MM.1S (cell line): ENCODE measurements at regions not wholly inside any gene's neighbourhood (a gene's known extent, or its start where the extent isn't known, plus 50 kb on each side); places are given as distances from the start of the nearest gene placed in this dataset.

Experiments used
- DNase-seq: peaks from one replicate; pipeline ENCODE4 v3.0.0-alpha.2; 2015
- H2AFZ ChIP-seq: fragments of 300-600 bp; sonication (generic); 2 replicates; pipeline ENCODE4 v1.6.0; 2016; ENCODE audit warnings: antibody characterized with exemption, low read length
- H3F3A ChIP-seq: fragments of 300-600 bp; sonication (generic); 2 replicates; pipeline ENCODE4 v1.6.1; 2016; ENCODE audit warnings: mild to moderate bottlenecking, antibody characterized with exemption, low read length, moderate library complexity, mixed read lengths; ENCODE audit not compliant: insufficient read depth
- H3K27ac ChIP-seq: fragments of 300-600 bp; sonication (generic); 2 replicates; pipeline ENCODE4 v1.5.1; 2016; ENCODE audit warnings: mild to moderate bottlenecking, low read length
- H3K27me3 ChIP-seq: fragments of 300-600 bp; sonication (generic); replicated peaks from 2 replicates; pipeline ENCODE4 v1.6.0; 2016; ENCODE audit warnings: low read length; ENCODE audit not compliant: insufficient read depth
- H3K36me3 ChIP-seq: fragments of 300-600 bp; sonication (generic); replicated peaks from 2 replicates; pipeline ENCODE4 v1.6.1; 2016; ENCODE audit warnings: mild to moderate bottlenecking, low read length, mixed read lengths; ENCODE audit not compliant: insufficient read depth
- H3K4me1 ChIP-seq: fragments of 300-600 bp; sonication (generic); 2 replicates; pipeline ENCODE4 v1.6.1; 2016; ENCODE audit warnings: low read length, mixed read lengths
- H3K4me2 ChIP-seq: fragments of 300-600 bp; sonication (generic); 2 replicates; pipeline ENCODE4 v1.6.0; 2016; ENCODE audit warnings: low read depth, low read length
- H3K4me3 ChIP-seq: fragments of 300-600 bp; sonication (generic); 2 replicates; pipeline ENCODE4 v1.5.1; 2016; ENCODE audit warnings: low read length, mixed read lengths
- H3K79me2 ChIP-seq: fragments of 300-600 bp; sonication (generic); 2 replicates; pipeline ENCODE4 v1.6.1; 2016; ENCODE audit warnings: mixed run types, low read length, mixed read lengths
- H3K9ac ChIP-seq: fragments of 300-600 bp; sonication (generic); 2 replicates; pipeline ENCODE4 v1.6.1; 2016; ENCODE audit warnings: low read length, mixed read lengths
- H3K9me2 ChIP-seq: fragments of 300-600 bp; sonication (generic); replicated peaks from 2 replicates; pipeline ENCODE4 v1.6.1; 2016; ENCODE audit warnings: mild to moderate bottlenecking, low read length, mixed read lengths; ENCODE audit not compliant: insufficient read depth
- H3K9me3 ChIP-seq: fragments of 300-600 bp; sonication (generic); replicated peaks from 2 replicates; pipeline ENCODE4 v1.6.1; 2016; ENCODE audit warnings: mild to moderate bottlenecking, low read length, mixed read lengths; ENCODE audit not compliant: insufficient read depth
- H4K20me1 ChIP-seq: fragments of 300-600 bp; sonication (generic); 2 replicates; pipeline ENCODE4 v1.6.1; 2016; ENCODE audit warnings: mild to moderate bottlenecking, low read length, moderate library complexity, mixed read lengths; ENCODE audit not compliant: insufficient read depth
- EZH2 ChIP-seq: fragments of 300-600 bp; sonication (generic); optimal IDR thresholded peaks from 2 replicates; pipeline ENCODE3; 2017; ENCODE audit warnings: low read depth, mild to moderate bottlenecking, antibody characterized with exemption, low read length, mixed read lengths
- EZH2phosphoT487 ChIP-seq: fragments of 300-600 bp; sonication (generic); IDR thresholded peaks from 2 replicates; pipeline ENCODE4 v1.6.1; 2018; ENCODE audit warnings: antibody characterized with exemption, low read length
- TF ChIP-seq, protein P1 (sequence below): fragments of 300-600 bp; sonication (generic); IDR thresholded peaks from 2 replicates; pipeline ENCODE4 v1.5.1; 2016; ENCODE audit warnings: antibody characterized with exemption, low read length, mixed read lengths

DNA sequence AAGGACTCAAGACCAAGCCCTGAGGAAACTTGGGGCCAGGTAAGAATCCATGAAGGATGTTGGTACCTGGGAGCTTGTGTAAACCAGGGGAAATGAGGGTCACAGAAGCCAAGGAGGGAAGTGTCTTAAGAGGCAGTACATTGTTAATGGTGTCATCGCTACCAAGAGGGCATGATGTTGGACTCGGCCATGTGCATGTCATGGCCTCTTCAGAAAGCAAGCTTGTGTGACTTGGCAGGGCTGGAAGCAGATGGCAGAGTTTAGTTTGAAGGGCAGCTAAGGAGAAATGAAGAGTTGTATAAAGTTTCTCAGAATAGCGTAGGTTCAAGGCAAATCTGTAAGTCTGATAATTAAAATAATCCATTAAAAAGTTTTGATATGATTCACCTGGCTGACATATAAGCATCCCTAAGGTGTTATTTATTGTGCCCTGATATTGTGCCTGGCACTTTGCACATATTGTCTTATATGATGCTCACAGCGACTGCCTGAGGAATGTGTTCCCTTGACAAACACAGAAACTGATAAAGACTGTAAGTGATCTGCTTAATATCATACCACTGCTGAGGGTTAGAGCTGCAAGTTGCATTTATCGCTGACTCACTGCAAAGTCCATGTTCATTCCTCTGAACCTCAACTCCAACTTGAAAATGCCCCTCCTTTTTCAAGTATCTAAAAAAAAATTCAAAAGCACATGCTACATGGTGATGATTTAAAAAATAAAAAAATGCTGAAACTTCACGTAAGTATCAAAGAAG, 81.3 kb upstream of the PTPN3 start:
- H3K4me3 ChIP-seq, result no peak overlapping the region
- DNase-seq, result no peak
- no peaks in the 10 kb centered on the region for H3K9me2 ChIP-seq
- no peaks in the 10 kb centered on the region for H3K36me3 ChIP-seq
- no peaks in the 10 kb centered on the region for H3K79me2 ChIP-seq
- no peak for TF ChIP-seq EZH2phosphoT487
- TF ChIP-seq, protein P1, sequence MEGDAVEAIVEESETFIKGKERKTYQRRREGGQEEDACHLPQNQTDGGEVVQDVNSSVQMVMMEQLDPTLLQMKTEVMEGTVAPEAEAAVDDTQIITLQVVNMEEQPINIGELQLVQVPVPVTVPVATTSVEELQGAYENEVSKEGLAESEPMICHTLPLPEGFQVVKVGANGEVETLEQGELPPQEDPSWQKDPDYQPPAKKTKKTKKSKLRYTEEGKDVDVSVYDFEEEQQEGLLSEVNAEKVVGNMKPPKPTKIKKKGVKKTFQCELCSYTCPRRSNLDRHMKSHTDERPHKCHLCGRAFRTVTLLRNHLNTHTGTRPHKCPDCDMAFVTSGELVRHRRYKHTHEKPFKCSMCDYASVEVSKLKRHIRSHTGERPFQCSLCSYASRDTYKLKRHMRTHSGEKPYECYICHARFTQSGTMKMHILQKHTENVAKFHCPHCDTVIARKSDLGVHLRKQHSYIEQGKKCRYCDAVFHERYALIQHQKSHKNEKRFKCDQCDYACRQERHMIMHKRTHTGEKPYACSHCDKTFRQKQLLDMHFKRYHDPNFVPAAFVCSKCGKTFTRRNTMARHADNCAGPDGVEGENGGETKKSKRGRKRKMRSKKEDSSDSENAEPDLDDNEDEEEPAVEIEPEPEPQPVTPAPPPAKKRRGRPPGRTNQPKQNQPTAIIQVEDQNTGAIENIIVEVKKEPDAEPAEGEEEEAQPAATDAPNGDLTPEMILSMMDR, result no peak
- no peak for TF ChIP-seq EZH2
- H4K20me1 ChIP-seq, result no peaks in the 10 kb centered on the region
- no peak overlapping the region for H3K9ac ChIP-seq
- H3F3A ChIP-seq, result no peaks in the 10 kb centered on the region
- H3K27ac ChIP-seq, result no peak overlapping the region
- H3K4me2 ChIP-seq, result no peak overlapping the region
- H2AFZ ChIP-seq, result no peak overlapping the region
- no peaks in the 10 kb centered on the region for H3K4me1 ChIP-seq
- H3K27me3 ChIP-seq, result no peaks in the 10 kb centered on the region
- no peaks in the 10 kb centered on the region for H3K9me3 ChIP-seq

DNA sequence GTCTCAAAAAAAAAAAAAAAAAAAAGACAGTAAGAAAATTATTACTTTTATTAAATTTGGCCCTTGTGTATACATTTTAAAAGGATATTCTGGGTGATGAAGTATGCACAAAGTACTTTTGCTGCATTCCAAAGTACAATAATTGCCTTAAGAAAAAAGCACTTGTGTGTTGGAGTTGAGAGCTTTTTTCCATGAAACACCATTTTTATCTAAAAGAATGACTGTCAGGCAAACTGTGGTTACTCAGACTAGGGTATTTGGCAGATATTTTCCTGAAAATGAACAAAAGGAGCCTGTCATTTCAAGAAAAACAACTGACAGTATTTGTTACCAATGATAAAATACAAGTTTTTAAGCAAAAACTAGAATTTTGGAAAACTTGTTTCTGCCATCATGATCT, 84.3 kb upstream of the PTPN3 start:
- TF ChIP-seq EZH2phosphoT487 (no peak), EZH2 (no peak)
- TF ChIP-seq, protein P1, result no peak
- H3K36me3 ChIP-seq, result no peaks in the 10 kb centered on the region
- H3K79me2 ChIP-seq, result no peaks in the 10 kb centered on the region
- no peaks in the 10 kb centered on the region for H3K9me3 ChIP-seq
- H3K27ac ChIP-seq, result no peak overlapping the region
- no peak overlapping the region for H3K9ac ChIP-seq
- no peaks in the 10 kb centered on the region for H3K4me1 ChIP-seq
- H3K27me3 ChIP-seq, result no peaks in the 10 kb centered on the region
- no peak overlapping the region for H3K4me3 ChIP-seq
- H3K4me2 ChIP-seq, result no peak overlapping the region
- no peak for DNase-seq
- no peaks in the 10 kb centered on the region for H3F3A ChIP-seq
- H3K9me2 ChIP-seq, result no peaks in the 10 kb centered on the region
- H4K20me1 ChIP-seq, result no peaks in the 10 kb centered on the region
- H2AFZ ChIP-seq, result no peak overlapping the region

DNA sequence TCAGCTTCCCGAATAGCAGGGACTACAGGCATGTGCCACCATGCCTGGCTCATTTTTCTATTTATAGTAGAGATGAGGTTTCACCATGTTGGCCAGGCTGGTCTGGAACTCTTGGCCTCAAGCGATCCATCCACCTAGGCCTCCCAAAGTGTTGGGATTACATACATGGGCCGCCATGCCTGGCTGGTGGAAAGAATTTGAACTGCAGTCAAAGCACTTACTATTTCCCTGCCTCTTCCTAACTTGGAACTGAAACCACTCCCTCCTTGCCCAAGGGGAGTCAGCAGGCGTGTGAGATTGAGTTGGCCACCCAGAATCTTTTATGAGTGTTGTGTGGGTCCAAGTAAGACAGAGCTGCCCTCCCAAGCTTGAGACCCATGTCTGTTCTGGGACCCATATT, 86.1 kb upstream of the PTPN3 start:
- Histone ChIP-seq H3K4me3 (no peak overlapping the region), H3K9me3 (no peaks in the 10 kb centered on the region), H3F3A (no peaks in the 10 kb centered on the region), H3K4me1 (no peaks in the 10 kb centered on the region), H3K27me3 (no peaks in the 10 kb centered on the region), H2AFZ (no peak overlapping the region), H3K36me3 (no peaks in the 10 kb centered on the region), H3K79me2 (no peaks in the 10 kb centered on the region), H4K20me1 (no peaks in the 10 kb centered on the region), H3K9ac (no peak overlapping the region), H3K9me2 (no peaks in the 10 kb centered on the region), H3K4me2 (no peak overlapping the region), H3K27ac (no peak overlapping the region)
- no peak for DNase-seq
- TF ChIP-seq, protein P1, result no peak
- TF ChIP-seq EZH2phosphoT487, result no peak
- no peak for TF ChIP-seq EZH2
